OCI-LY1 (cell line): ENCODE measurements at regions not wholly inside any gene's neighbourhood (a gene's known extent, or its start where the extent isn't known, plus 50 kb on each side); places are given as distances from the start of the nearest gene placed in this dataset.

Source experiments
- EZH2 ChIP-seq: fragments of 200-600 bp; sonication (generic), shearing (Covaris generic); IDR thresholded peaks from 2 replicates; pipeline ENCODE4 v1.8.0; 2017; ENCODE audit warnings: borderline replicate concordance, mixed run types, mild to moderate bottlenecking, antibody characterized with exemption, low read length, moderate library complexity, mixed read lengths
- TF ChIP-seq, protein P1 (sequence below): fragments of 200-600 bp; sonication (generic), shearing (Covaris generic); IDR thresholded peaks from 2 replicates; pipeline ENCODE4 v1.5.1; 2017; ENCODE audit warnings: mild to moderate bottlenecking, antibody characterized with exemption, low read length, moderate library complexity, mixed read lengths

GRCh38 chr1:96912248-96912647 is 190.7 kb downstream of the PTBP2 start:
- no peak for TF ChIP-seq EZH2
- TF ChIP-seq, protein P1, sequence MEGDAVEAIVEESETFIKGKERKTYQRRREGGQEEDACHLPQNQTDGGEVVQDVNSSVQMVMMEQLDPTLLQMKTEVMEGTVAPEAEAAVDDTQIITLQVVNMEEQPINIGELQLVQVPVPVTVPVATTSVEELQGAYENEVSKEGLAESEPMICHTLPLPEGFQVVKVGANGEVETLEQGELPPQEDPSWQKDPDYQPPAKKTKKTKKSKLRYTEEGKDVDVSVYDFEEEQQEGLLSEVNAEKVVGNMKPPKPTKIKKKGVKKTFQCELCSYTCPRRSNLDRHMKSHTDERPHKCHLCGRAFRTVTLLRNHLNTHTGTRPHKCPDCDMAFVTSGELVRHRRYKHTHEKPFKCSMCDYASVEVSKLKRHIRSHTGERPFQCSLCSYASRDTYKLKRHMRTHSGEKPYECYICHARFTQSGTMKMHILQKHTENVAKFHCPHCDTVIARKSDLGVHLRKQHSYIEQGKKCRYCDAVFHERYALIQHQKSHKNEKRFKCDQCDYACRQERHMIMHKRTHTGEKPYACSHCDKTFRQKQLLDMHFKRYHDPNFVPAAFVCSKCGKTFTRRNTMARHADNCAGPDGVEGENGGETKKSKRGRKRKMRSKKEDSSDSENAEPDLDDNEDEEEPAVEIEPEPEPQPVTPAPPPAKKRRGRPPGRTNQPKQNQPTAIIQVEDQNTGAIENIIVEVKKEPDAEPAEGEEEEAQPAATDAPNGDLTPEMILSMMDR: no peak
